ENCODE measurements at regions not wholly inside any gene's neighbourhood (a gene's known extent, or its start where the extent isn't known, plus 50 kb on each side); places are given as distances from the start of the nearest gene placed in this dataset.

- Histone ChIP-seq H3K4me3 (peak overlapping the region; percentile 34 to 50 (median 38)), H3K9me3 (no peaks in the 10 kb centered on the region), H3K27ac (replicated peaks in 1 of 4) (no peak overlapping the region), H3K4me1 (peaks cover 0 to 16% (median 15%) of the 10 kb centered on the region in 4 donors), H3K27me3 (no peaks in the 10 kb centered on the region), H3K36me3 (no peaks in the 10 kb centered on the region)
- intact Hi-C loops (cut with DNase I): no loop called here
- TF ChIP-seq POLR2AphosphoS5 (IDR thresholded peaks at IDR 0.05) (no peak), EP300 (IDR thresholded peaks at IDR 0.05) (no peak), POLR2A (IDR thresholded peaks at IDR 0.05; ENCODE audit: low read depth) (no peak)
- DNase-seq (ENCODE audit: extremely low spot score): no peak
- 33% methylated on average over 25 of the region's 27 CpGs for WGBS
Observed at GRCh38 chr1:244231572-244232315, 180.7 kb downstream of the ZBTB18 start.

DNA sequence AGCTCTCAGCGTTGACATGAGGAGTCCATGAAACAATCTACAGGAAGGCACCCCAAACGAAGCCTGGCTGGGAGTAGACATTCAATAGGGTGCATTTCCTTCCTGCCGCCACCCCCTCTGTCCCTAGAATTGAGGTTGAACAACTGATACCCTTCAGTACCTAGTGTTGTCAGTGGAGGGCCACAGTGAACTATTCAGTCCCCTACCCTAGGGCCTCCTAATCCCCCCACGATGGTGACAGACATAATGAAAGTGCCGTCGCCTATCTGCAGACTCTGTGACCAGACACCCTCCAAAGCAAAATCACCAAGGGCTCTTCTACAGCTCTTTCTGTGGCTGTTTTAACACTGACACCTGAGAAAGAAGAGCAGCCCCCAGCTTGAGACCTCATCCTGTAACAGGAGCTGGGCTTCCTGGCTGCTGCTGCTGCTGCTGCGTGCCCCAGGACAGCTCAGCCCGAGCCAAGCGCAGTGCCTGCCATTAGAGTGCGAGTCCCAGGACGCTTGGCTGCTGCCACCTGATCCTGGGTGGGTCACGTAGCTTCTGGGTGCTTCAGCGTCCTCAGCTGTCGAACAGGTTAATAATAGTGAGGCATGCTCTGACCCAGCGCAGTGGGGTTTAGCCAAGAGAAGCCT is 183.0 kb downstream of the ZBTB18 start:
- no peak for TF ChIP-seq POLR2A (IDR thresholded peaks at IDR 0.05; ENCODE audit: low read depth)
- no peak for TF ChIP-seq EP300 (IDR thresholded peaks at IDR 0.05)
- TF ChIP-seq, protein P1, sequence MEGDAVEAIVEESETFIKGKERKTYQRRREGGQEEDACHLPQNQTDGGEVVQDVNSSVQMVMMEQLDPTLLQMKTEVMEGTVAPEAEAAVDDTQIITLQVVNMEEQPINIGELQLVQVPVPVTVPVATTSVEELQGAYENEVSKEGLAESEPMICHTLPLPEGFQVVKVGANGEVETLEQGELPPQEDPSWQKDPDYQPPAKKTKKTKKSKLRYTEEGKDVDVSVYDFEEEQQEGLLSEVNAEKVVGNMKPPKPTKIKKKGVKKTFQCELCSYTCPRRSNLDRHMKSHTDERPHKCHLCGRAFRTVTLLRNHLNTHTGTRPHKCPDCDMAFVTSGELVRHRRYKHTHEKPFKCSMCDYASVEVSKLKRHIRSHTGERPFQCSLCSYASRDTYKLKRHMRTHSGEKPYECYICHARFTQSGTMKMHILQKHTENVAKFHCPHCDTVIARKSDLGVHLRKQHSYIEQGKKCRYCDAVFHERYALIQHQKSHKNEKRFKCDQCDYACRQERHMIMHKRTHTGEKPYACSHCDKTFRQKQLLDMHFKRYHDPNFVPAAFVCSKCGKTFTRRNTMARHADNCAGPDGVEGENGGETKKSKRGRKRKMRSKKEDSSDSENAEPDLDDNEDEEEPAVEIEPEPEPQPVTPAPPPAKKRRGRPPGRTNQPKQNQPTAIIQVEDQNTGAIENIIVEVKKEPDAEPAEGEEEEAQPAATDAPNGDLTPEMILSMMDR (IDR thresholded peaks at IDR 0.05): no peak
- Histone ChIP-seq H3K9me3 (no peaks in the 10 kb centered on the region), H3K27me3 (no peaks in the 10 kb centered on the region), H3K4me1 (peaks cover 0 to 16% (median 15%) of the 10 kb centered on the region in 4 donors), H3K36me3 (no peaks in the 10 kb centered on the region), H3K27ac (replicated peaks in 1 of 4) (no peak overlapping the region), H3K4me3 (no peak overlapping the region)
- WGBS: 86% methylated on average over 11 of the region's 15 CpGs
- no peak for DNase-seq (ENCODE audit: extremely low spot score)
- intact Hi-C loops (cut with DNase I): no loop called here

- H3K27ac ChIP-seq (replicated peaks in 1 of 4): no peak overlapping the region
- intact Hi-C loops (cut with DNase I): no loop called here
- no peak for DNase-seq (ENCODE audit: extremely low spot score)
- no peaks in the 10 kb centered on the region for H3K9me3 ChIP-seq
- no peaks in the 10 kb centered on the region for H3K27me3 ChIP-seq
- TF ChIP-seq EP300 (IDR thresholded peaks at IDR 0.05) (no peak), POLR2AphosphoS5 (IDR thresholded peaks at IDR 0.05) (no peak), POLR2A (IDR thresholded peaks at IDR 0.05; ENCODE audit: low read depth) (no peak)
- TF ChIP-seq, protein P1 (IDR thresholded peaks at IDR 0.05): no peak
- peaks cover 0 to 16% (median 15%) of the 10 kb centered on the region in 4 donors for H3K4me1 ChIP-seq
- 91% methylated on average over 2 of the region's 2 CpGs for WGBS
- no peaks in the 10 kb centered on the region for H3K36me3 ChIP-seq
- H3K4me3 ChIP-seq: no peak overlapping the region
Observed at GRCh38 chr1:244235157-244235556, 184.1 kb downstream of the ZBTB18 start.

GRCh38 chr1:244236101-244236500 is 185.0 kb downstream of the ZBTB18 start:
- no peak overlapping the region for H3K27ac ChIP-seq (replicated peaks in 1 of 4)
- H3K4me3 ChIP-seq: no peak overlapping the region
- no peak for TF ChIP-seq EP300 (IDR thresholded peaks at IDR 0.05)
- H3K36me3 ChIP-seq: no peaks in the 10 kb centered on the region
- H3K9me3 ChIP-seq: no peaks in the 10 kb centered on the region
- H3K27me3 ChIP-seq: no peaks in the 10 kb centered on the region
- H3K4me1 ChIP-seq: peaks cover 0 to 12% (median 11%) of the 10 kb centered on the region in 4 donors
- intact Hi-C loops (cut with DNase I): no loop called here
- 85% methylated on average over 6 of the region's 6 CpGs for WGBS
- DNase-seq (ENCODE audit: extremely low spot score): no peak

DNA sequence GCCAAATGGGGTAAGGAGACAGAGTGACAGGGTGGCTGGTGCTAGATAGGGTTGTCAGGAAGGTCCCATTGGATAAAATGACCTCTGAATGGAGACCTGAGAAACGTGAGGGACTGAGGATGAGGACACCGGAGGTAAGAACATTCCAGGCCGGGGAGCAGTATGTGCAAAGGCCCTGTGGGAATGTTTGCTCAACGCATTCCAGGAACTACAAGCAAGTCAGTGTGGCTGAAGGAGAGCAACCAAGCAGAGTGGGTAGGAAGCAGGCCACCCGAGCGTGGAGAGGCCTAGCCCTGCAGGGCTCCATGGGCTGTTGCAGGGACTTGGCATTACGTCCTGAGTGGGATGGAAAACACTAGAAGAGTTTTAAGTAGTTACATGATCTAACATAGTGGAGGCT is 185.6 kb downstream of the ZBTB18 start:
- Histone ChIP-seq H3K27ac (replicated peaks in 1 of 4) (no peak overlapping the region), H3K4me3 (no peak overlapping the region), H3K27me3 (no peaks in the 10 kb centered on the region), H3K4me1 (peaks cover 0 to 5% (median 4%) of the 10 kb centered on the region in 4 donors), H3K36me3 (no peaks in the 10 kb centered on the region), H3K9me3 (no peaks in the 10 kb centered on the region)
- intact Hi-C loops (cut with DNase I): no loop called here
- no peak for TF ChIP-seq POLR2A (IDR thresholded peaks at IDR 0.05; ENCODE audit: low read depth)
- TF ChIP-seq POLR2AphosphoS5 (IDR thresholded peaks at IDR 0.05): no peak
- TF ChIP-seq, protein P1 (IDR thresholded peaks at IDR 0.05): no peak
- TF ChIP-seq EP300 (IDR thresholded peaks at IDR 0.05): no peak
- 92% methylated on average over 7 of the region's 7 CpGs for WGBS
- no peak for DNase-seq (ENCODE audit: extremely low spot score)

Measured in esophagus muscularis mucosa (tissue), 4 donors.